NCI-H146 (cell line): ENCODE measurements at regions not wholly inside any gene's neighbourhood (a gene's known extent, or its start where the extent isn't known, plus 50 kb on each side); places are given as distances from the start of the nearest gene placed in this dataset.
"Not testable (repeated sequence)": the region's sequence is repeated elsewhere in the genome, so short reads cannot be mapped to it uniquely, and the experiment has no call there.

Experiments
- DNase-seq: peaks from one replicate; lab custom pipeline; 2025; lab: John Stamatoyannopoulos, UW

GRCh38 chr1:232352366-232352765 lies 277.6 kb downstream of the SIPA1L2 start:
- no peak for DNase-seq

- no peak for DNase-seq
These were observed 278.6 kb downstream of the SIPA1L2 start for GRCh38 chr1:232351335-232351734.

GRCh38 chr1:232346844-232347243 lies 283.1 kb downstream of the SIPA1L2 start:
- DNase-seq: no peak

GRCh38 chr1:232344791-232345399 lies 285.0 kb downstream of the SIPA1L2 start:
- no peak for DNase-seq

GRCh38 chr1:232344186-232344585 lies 285.7 kb downstream of the SIPA1L2 start:
- not testable (repeated sequence) for DNase-seq

GRCh38 chr1:232340446-232340845 lies 289.5 kb downstream of the SIPA1L2 start:
- no peak for DNase-seq

GRCh38 chr1:232339073-232339472 lies 290.9 kb downstream of the SIPA1L2 start:
- DNase-seq: no peak

- DNase-seq: no peak
These were observed 294.1 kb downstream of the SIPA1L2 start for GRCh38 chr1:232335741-232336293.

- DNase-seq: no peak
These were observed 294.7 kb downstream of the SIPA1L2 start for GRCh38 chr1:232335261-232335660.

GRCh38 chr1:232334811-232335210 lies 295.1 kb downstream of the SIPA1L2 start:
- DNase-seq: no peak

- DNase-seq: no peak
These were observed 295.7 kb downstream of the SIPA1L2 start for GRCh38 chr1:232334246-232334645.

- peak; percentile 32 for DNase-seq
These were observed 296.5 kb downstream of the SIPA1L2 start for GRCh38 chr1:232333419-232333767.

- not testable (repeated sequence) for DNase-seq
These were observed 297.1 kb downstream of the SIPA1L2 start for GRCh38 chr1:232332710-232333418.

- DNase-seq: no peak
These were observed 300.7 kb downstream of the SIPA1L2 start for GRCh38 chr1:232329103-232329813.

GRCh38 chr1:232328486-232329102 lies 301.3 kb downstream of the SIPA1L2 start:
- no peak for DNase-seq

- peak; percentile 75 for DNase-seq
These were observed 302.0 kb downstream of the SIPA1L2 start for GRCh38 chr1:232327899-232328298.

GRCh38 chr1:232327269-232327668 lies 302.7 kb downstream of the SIPA1L2 start:
- peak; percentile 45 for DNase-seq

GRCh38 chr1:232322162-232322734 lies 307.7 kb downstream of the SIPA1L2 start:
- peak; percentile 86 for DNase-seq

GRCh38 chr1:232319518-232320210 lies 310.3 kb downstream of the SIPA1L2 start:
- DNase-seq: no peak

- no peak for DNase-seq
These were observed 310.9 kb downstream of the SIPA1L2 start for GRCh38 chr1:232319072-232319471.

- DNase-seq: no peak
These were observed 311.8 kb downstream of the SIPA1L2 start for GRCh38 chr1:232318143-232318542.
